PC-9 (cell line): ENCODE measurements at regions not wholly inside any gene's neighbourhood (a gene's known extent, or its start where the extent isn't known, plus 50 kb on each side); places are given as distances from the start of the nearest gene placed in this dataset.

ENCODE experiments used
- BruUV-seq: library from RNA; stranded (reverse); fragments of 400-500 nt; replicated peaks from 2 replicates; lab custom pipeline; 2021; lab: Mats Ljungman, UMichigan
- CTCF ChIA-PET: fragments of 300-600 bp; sonication (Branson Sonifier 250); formaldehyde crosslinking; loops from one replicate; lab custom pipeline; 2022; ENCODE audit warnings: antibody characterized with exemption; lab: Charles Lee
- POLR2A ChIA-PET: fragments of 300-600 bp; sonication (Branson Sonifier 250); formaldehyde crosslinking; loops from one replicate; lab custom pipeline; 2022; ENCODE audit warnings: antibody characterized with exemption; ENCODE audit not compliant: unreplicated experiment; lab: Charles Lee
- DNase-seq, 2 experiments: peaks; one replicate each; pipeline versions ENCODE4 v3.0.0 to v3.0.0-alpha.2; 2015 to 2022; ENCODE audit warnings: mixed read lengths in 1 of 2
- H2AFZ ChIP-seq: fragments of 200-600 bp; sonication (generic); 2 replicates; pipeline ENCODE4 v1.8.1; 2017; ENCODE audit warnings: antibody characterized with exemption
- H3F3A ChIP-seq: fragments of 200-600 bp; sonication (generic); 2 replicates; pipeline ENCODE4 v1.8.1; 2017; ENCODE audit warnings: antibody characterized with exemption, mild to moderate bottlenecking, low read depth; ENCODE audit not compliant: insufficient read depth
- H3K27ac ChIP-seq: fragments of 200-600 bp; sonication (generic); 2 replicates; pipeline ENCODE4 v1.6.1; 2016; ENCODE audit warnings: mixed run types
- H3K27me3 ChIP-seq: fragments of 200-600 bp; sonication (generic); 2 replicates; pipeline ENCODE4 v1.6.1; 2016; ENCODE audit warnings: low read depth, mixed run types; ENCODE audit not compliant: insufficient read depth
- H3K36me3 ChIP-seq: fragments of 200-600 bp; sonication (generic); 2 replicates; pipeline ENCODE4 v1.6.1; 2016; ENCODE audit warnings: low read depth, mixed run types
- H3K4me1 ChIP-seq: fragments of 200-600 bp; sonication (generic); replicated peaks from 2 replicates; pipeline ENCODE4 v1.6.1; 2016; ENCODE audit warnings: mixed run types; ENCODE audit not compliant: insufficient read depth
- H3K4me2 ChIP-seq: fragments of 200-600 bp; sonication (generic); 2 replicates; pipeline ENCODE4 v1.6.1; 2017; ENCODE audit warnings: mixed run types
- H3K4me3 ChIP-seq: fragments of 200-600 bp; sonication (generic); 2 replicates; pipeline ENCODE4 v1.6.1; 2016; ENCODE audit warnings: mixed run types
- H3K79me2 ChIP-seq: fragments of 200-600 bp; sonication (generic); 2 replicates; pipeline ENCODE4 v1.6.1; 2017; ENCODE audit warnings: low read depth, mixed run types
- H3K9me2 ChIP-seq: fragments of 200-600 bp; sonication (generic); 2 replicates; pipeline ENCODE4 v1.8.1; 2017; ENCODE audit warnings: mild to moderate bottlenecking; ENCODE audit not compliant: insufficient read depth
- H3K9me3 ChIP-seq: fragments of 200-600 bp; sonication (generic); 2 replicates; pipeline ENCODE4 v1.8.1; 2016; ENCODE audit warnings: low read depth; ENCODE audit not compliant: insufficient read depth
- H4K20me1 ChIP-seq: fragments of 200-600 bp; sonication (generic); 2 replicates; pipeline ENCODE4 v1.8.1; 2017; ENCODE audit not compliant: insufficient read depth
- EZH2 ChIP-seq: fragments of 200-600 bp; sonication (generic); IDR thresholded peaks from 2 replicates; pipeline ENCODE4 v1.8.0; 2017; ENCODE audit warnings: antibody characterized with exemption, low read depth
- intact Hi-C: fragments of 100-400 bp; cut with micrococcal nuclease; formaldehyde crosslinking; loops from one replicate; pipeline ENCODE4 v1.10.0; 2022; ENCODE audit not compliant: unreplicated experiment
- TF ChIP-seq, protein P1 (sequence below): fragments of 200-600 bp; sonication (generic); conservative IDR thresholded peaks from 2 replicates; pipeline ENCODE4 v1.6.1; 2017; ENCODE audit warnings: mixed run types, antibody characterized with exemption, mild to moderate bottlenecking, moderate library complexity

DNA sequence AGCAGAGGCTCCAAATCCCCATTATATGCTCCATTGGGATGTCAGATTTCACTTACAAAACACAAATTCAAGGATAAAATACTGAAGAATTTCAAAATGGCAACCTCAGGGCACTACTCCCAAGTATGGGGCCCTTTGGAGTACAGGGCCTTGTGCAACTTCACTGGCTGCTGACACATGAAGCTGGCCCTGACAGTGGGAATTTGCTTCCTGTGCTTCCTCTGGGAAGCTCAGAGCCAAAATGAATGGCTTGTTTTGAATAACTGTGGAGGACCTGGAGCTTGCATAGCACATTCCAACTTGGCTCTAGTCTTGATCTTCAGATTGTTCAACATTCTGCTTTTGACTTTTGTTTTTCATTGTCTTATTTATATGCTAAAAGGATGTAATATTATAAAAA, 52.3 kb upstream of the HNF1B start:
- H3K9me3 ChIP-seq: no peaks in the 10 kb centered on the region
- no peaks in the 10 kb centered on the region for H3K4me1 ChIP-seq
- no peak overlapping the region for H3K4me3 ChIP-seq
- H4K20me1 ChIP-seq: no peaks in the 10 kb centered on the region
- CTCF ChIA-PET: no interaction called here
- TF ChIP-seq, protein P1, sequence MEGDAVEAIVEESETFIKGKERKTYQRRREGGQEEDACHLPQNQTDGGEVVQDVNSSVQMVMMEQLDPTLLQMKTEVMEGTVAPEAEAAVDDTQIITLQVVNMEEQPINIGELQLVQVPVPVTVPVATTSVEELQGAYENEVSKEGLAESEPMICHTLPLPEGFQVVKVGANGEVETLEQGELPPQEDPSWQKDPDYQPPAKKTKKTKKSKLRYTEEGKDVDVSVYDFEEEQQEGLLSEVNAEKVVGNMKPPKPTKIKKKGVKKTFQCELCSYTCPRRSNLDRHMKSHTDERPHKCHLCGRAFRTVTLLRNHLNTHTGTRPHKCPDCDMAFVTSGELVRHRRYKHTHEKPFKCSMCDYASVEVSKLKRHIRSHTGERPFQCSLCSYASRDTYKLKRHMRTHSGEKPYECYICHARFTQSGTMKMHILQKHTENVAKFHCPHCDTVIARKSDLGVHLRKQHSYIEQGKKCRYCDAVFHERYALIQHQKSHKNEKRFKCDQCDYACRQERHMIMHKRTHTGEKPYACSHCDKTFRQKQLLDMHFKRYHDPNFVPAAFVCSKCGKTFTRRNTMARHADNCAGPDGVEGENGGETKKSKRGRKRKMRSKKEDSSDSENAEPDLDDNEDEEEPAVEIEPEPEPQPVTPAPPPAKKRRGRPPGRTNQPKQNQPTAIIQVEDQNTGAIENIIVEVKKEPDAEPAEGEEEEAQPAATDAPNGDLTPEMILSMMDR: no peak
- no peak for TF ChIP-seq EZH2
- H3K9me2 ChIP-seq: no peaks in the 10 kb centered on the region
- DNase-seq: no peak
- H3K4me2 ChIP-seq: no peak overlapping the region
- POLR2A ChIA-PET: no interaction called here
- 0 out of 2 replicates have a peak, but pooled peaks cover 5% of the 10 kb centered on the region for H3K27me3 ChIP-seq
- no peak overlapping the region for H3K27ac ChIP-seq
- H3K36me3 ChIP-seq: no peaks in the 10 kb centered on the region
- H3F3A ChIP-seq: no peaks in the 10 kb centered on the region
- no peaks in the 10 kb centered on the region for H3K79me2 ChIP-seq
- no peak overlapping the region for H2AFZ ChIP-seq
- intact Hi-C loops: no loop called here
- BruUV-seq: no TSS peak

DNA sequence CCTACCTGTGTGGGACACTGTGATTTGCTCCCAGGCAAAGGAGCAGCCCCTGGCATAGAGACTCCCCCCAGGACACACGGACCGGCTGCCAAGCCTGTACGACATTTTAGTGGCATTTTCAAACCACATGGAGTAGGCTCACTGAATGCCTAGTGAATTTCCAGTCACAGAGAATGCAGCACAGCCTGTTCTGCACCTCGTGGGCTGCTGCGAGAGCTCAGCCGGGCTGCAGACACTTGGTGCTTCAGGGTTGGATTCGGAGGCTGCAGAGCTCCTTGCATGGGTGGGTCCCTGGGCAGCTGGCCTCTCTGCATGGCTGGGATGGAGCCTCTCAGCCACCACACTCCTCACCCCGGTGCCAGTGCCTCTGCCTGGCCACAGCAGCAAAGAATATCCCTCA, 51.2 kb upstream of the HNF1B start:
- Histone ChIP-seq H3K9me3 (no peaks in the 10 kb centered on the region), H3K27ac (no peak overlapping the region), H3K4me2 (no peak overlapping the region), H3F3A (no peaks in the 10 kb centered on the region), H3K79me2 (no peaks in the 10 kb centered on the region), H3K4me1 (no peaks in the 10 kb centered on the region), H3K36me3 (no peaks in the 10 kb centered on the region), H3K9me2 (no peaks in the 10 kb centered on the region), H2AFZ (no peak overlapping the region), H3K4me3 (no peak overlapping the region), H3K27me3 (peaks cover 5% of the 10 kb centered on the region; the same call in 1 of the 2 replicates), H4K20me1 (no peaks in the 10 kb centered on the region)
- intact Hi-C loops: no loop called here
- TF ChIP-seq, protein P1: no peak
- TF ChIP-seq EZH2: no peak
- POLR2A ChIA-PET: interaction anchor here (0.6 kb wide), 2 partner anchors 23 to 153 kb away, joined by 3 to 8 read pairs; partner anchors contain the start of gene DDX52
- DNase-seq: no peak
- CTCF ChIA-PET: no interaction called here
- no TSS peak for BruUV-seq
